ENCODE measurements at regions not wholly inside any gene's neighbourhood (a gene's known extent, or its start where the extent isn't known, plus 50 kb on each side); places are given as distances from the start of the nearest gene placed in this dataset.

DNA sequence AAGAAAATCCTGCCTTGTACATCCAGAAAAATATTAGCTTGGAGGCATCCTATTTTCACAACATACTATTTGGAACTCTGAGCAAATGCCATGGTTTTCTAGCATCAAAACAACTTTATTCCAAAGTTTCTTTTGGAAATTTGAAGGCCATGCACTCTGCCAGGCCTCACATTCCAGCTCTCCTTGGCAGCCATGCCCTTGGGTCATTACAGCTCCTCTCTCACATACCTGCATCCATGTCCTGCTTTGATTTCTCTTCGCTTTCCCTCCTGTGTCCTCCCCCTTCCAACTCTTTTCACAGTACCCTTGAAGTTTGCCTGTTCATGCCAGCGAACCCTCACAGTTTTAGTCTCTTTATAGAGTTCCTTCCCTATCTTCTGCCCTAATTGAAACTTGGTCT, 70.9 kb upstream of the TPRG1 start:
- Histone ChIP-seq H3K4me3 (no peak overlapping the region), H3K36me3 (no peaks in the 10 kb centered on the region), H3K9me3 (no peaks in the 10 kb centered on the region), H3K27me3 (no peaks in the 10 kb centered on the region), H3K27ac (peak overlapping the region in 2 of 5 donors; percentile 74 to 75), H3K4me1 (no peaks in the 10 kb centered on the region)
- TF ChIP-seq, protein P1, sequence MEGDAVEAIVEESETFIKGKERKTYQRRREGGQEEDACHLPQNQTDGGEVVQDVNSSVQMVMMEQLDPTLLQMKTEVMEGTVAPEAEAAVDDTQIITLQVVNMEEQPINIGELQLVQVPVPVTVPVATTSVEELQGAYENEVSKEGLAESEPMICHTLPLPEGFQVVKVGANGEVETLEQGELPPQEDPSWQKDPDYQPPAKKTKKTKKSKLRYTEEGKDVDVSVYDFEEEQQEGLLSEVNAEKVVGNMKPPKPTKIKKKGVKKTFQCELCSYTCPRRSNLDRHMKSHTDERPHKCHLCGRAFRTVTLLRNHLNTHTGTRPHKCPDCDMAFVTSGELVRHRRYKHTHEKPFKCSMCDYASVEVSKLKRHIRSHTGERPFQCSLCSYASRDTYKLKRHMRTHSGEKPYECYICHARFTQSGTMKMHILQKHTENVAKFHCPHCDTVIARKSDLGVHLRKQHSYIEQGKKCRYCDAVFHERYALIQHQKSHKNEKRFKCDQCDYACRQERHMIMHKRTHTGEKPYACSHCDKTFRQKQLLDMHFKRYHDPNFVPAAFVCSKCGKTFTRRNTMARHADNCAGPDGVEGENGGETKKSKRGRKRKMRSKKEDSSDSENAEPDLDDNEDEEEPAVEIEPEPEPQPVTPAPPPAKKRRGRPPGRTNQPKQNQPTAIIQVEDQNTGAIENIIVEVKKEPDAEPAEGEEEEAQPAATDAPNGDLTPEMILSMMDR (IDR thresholded peaks at IDR 0.05), result no peak
- TF ChIP-seq POLR2A (IDR thresholded peaks at IDR 0.05) (no peak), EP300 (IDR thresholded peaks at IDR 0.05) (no peak), POLR2AphosphoS5 (IDR thresholded peaks at IDR 0.05) (no peak)
- no peak for DNase-seq
- intact Hi-C loops (cut with DNase I; ENCODE audit: low total_unique reads), result no loop called here
- 88 to 95% (median 95%) methylated on average over 2 of the region's 2 CpGs for WGBS, 5 donors

DNA sequence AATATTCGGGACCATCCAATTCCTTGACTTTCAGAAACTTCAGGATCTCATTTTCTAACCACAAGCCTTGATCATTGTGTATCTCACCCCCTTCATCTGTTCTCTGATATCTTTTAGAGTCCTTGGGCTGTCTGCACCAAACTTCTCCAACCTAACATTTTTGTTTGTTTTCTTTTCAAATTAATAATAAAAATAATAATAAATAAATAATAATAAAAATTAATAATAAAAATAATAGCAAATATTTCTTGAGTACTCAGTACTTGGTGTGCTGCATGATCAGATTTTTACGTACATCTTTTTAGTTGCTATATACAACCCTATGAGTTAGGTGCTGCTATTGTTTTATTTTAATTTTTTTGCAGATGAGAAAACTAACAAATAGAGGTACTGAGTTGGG, 70.2 kb upstream of the TPRG1 start:
- Histone ChIP-seq H3K36me3 (no peaks in the 10 kb centered on the region), H3K27me3 (no peaks in the 10 kb centered on the region), H3K4me1 (no peaks in the 10 kb centered on the region), H3K27ac (no peak overlapping the region), H3K9me3 (no peaks in the 10 kb centered on the region), H3K4me3 (no peak overlapping the region)
- intact Hi-C loops (cut with DNase I; ENCODE audit: low total_unique reads), result no loop called here
- 88 to 98% (median 91%) methylated on average over 2 of the region's 2 CpGs for WGBS, 5 donors
- no peak for DNase-seq
- TF ChIP-seq POLR2AphosphoS5 (IDR thresholded peaks at IDR 0.05) (no peak), POLR2A (IDR thresholded peaks at IDR 0.05) (no peak), EP300 (IDR thresholded peaks at IDR 0.05) (no peak)
- TF ChIP-seq, protein P1 (IDR thresholded peaks at IDR 0.05), result no peak

DNA sequence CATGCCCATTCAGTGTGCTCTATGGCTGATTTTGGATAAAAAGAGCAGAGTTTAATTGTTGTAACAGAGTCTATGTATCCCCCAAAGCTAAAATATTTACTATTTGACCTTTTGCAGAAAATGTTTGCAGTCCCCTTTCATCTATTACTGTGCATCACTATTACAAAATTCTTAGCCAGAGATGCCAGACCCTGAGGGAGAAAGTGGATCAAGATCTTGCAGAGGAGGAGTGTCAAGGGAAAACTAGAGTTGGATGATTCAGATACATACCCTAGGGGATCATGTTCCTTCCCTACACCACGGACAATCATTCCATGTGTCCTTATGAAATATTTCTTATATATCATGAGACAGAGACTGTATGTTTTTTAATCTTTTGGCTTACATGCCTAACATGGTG, 68.6 kb upstream of the TPRG1 start:
- whole genome bisulfite sequencing, 5 donors, result 74 to 94% (median 91%) methylated on average over 1 of the region's 1 CpG
- no peaks in the 10 kb centered on the region for H3K4me1 ChIP-seq
- H3K9me3 ChIP-seq, result no peaks in the 10 kb centered on the region
- intact Hi-C loops (cut with DNase I; ENCODE audit: low total_unique reads), result no loop called here
- H3K36me3 ChIP-seq, result no peaks in the 10 kb centered on the region
- no peaks in the 10 kb centered on the region for H3K27me3 ChIP-seq
- no peak overlapping the region for H3K27ac ChIP-seq
- TF ChIP-seq, protein P1 (IDR thresholded peaks at IDR 0.05), result no peak
- no peak for TF ChIP-seq EP300 (IDR thresholded peaks at IDR 0.05)
- no peak for TF ChIP-seq POLR2AphosphoS5 (IDR thresholded peaks at IDR 0.05)
- no peak for TF ChIP-seq POLR2A (IDR thresholded peaks at IDR 0.05)
- DNase-seq, result no peak
- H3K4me3 ChIP-seq, result no peak overlapping the region

DNA sequence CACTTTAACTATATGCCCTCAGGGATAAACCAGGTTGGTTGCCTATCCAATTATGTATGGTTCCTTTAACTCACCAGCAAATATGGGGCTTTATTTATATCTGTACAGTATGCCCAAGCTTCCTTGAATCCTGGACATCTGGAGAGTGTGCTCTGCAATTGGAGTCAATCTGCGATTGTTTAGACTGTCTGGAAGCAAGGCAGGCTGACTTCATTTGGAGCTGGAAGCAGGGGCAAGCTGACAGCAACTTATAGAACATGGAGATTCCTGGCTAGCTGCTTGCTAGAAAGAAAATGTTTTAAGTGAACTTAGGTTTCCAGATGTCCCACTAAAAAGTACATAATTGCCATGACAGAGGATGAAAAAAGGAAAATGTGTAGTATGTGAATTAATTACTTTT, 63.7 kb upstream of the TPRG1 start:
- WGBS, 5 donors, result 65 to 90% (median 72%) methylated on average over 1 of the region's 1 CpG
- no peaks in the 10 kb centered on the region for H3K4me1 ChIP-seq
- DNase-seq, result peak in 1 of 2 donors; percentile 70

More for the DNA sequence above, 63.7 kb upstream of the TPRG1 start:
- no peak for TF ChIP-seq POLR2AphosphoS5 (IDR thresholded peaks at IDR 0.05)
- TF ChIP-seq, protein P1 (IDR thresholded peaks at IDR 0.05), result no peak
- no peak for TF ChIP-seq EP300 (IDR thresholded peaks at IDR 0.05)
- no peak for TF ChIP-seq POLR2A (IDR thresholded peaks at IDR 0.05)
- Histone ChIP-seq H3K36me3 (no peaks in the 10 kb centered on the region), H3K27me3 (no peaks in the 10 kb centered on the region), H3K27ac (no peak overlapping the region), H3K9me3 (peaks cover 0 to 4% (median 2%) of the 10 kb centered on the region in 4 donors), H3K4me3 (no peak overlapping the region)
- intact Hi-C loops (cut with DNase I; ENCODE audit: low total_unique reads), result no loop called here
